Hematopoietic multipotent progenitor cell treated with erythropoietin and hydrocortisone succinate and interleukin-3 and kit ligand, for 4 days (in vitro differentiated cells): ENCODE measurements at regions not wholly inside any gene's neighbourhood (a gene's known extent, or its start where the extent isn't known, plus 50 kb on each side); places are given as distances from the start of the nearest gene placed in this dataset.

ENCODE experiments used
- DNase-seq: peaks from one replicate; pipeline ENCODE4 v3.0.0-alpha.2; 2015

DNA sequence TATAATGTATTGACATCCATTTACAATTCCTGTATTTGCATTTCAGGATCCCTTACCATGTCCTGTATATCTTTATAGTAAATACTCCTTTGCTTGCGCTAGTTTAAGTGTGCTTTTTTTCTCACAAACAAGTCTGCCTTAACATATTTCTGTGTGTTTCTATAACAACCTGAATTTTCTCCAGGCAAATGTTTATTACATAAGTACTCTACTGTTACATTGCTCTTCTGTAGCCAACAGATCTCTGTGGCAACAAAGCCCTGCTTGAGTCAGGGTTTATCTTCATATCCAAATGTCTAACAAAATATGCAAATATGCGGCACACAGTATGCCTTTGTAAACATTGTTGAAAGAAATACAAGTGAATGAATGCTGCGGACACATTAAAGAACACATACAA is 625.5 kb downstream of the TLL1 start:
- no peak for DNase-seq

DNA sequence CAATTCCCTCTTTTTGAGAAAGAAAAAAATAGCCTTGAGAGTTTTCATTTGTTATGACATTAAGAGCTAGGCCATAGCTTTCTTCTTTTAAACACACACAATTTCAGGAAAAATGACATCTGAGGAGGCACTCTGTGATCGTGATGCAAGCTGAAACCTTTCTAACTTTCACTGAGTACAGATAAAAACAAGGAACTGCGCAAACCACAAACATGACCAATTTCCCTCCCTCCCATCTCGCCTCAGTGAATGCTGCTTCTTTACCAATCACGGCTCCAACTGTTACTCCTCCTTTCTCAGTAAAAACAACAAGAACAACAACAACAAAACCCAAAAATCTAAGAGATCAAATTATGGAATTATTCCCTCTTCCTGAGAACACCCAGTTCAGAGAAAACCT is 626.8 kb downstream of the TLL1 start:
- peak; percentile 62 for DNase-seq

DNA sequence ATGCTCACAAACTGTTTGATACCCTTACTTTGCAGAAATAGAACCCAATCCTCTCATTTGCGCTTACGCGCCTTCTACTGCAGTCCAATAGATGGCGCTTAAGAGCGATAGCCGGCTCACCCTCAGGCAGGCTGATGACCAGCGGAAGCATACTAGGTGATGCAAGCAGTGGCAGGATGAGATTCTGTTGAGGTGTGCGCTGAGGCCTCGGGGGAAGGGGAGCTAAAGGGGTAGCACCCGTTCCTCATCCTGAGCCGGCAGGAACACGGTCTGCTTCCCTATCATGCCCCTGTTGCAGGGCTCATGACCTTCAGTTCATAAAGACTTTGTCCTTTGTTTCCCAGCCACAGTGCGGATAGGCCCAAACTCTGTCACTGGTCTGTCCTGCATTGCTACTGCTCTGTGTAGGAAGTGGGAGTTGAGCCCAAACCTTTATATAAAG is 628.9 kb downstream of the TLL1 start:
- DNase-seq: peak; percentile 40

DNA sequence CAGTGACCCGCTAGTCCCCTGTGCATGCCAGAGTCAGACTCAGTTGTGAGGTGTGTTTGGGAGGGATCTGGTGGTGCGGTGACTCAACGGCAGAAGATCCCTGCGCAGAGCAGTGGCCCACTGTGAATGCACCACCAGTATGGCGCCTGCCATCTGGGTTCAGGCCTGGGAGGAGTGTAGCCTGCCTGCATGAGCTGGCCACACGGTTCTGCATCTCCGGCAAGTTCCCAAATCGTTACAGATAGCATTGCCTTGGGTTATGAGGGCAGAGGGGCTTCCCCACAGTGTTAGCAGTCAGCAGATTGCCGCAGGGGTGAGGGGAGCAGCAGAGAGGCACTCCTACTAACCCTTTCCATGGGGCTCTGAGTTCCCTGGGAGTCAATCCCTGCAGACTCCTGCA is 629.6 kb downstream of the TLL1 start:
- no peak for DNase-seq

DNA sequence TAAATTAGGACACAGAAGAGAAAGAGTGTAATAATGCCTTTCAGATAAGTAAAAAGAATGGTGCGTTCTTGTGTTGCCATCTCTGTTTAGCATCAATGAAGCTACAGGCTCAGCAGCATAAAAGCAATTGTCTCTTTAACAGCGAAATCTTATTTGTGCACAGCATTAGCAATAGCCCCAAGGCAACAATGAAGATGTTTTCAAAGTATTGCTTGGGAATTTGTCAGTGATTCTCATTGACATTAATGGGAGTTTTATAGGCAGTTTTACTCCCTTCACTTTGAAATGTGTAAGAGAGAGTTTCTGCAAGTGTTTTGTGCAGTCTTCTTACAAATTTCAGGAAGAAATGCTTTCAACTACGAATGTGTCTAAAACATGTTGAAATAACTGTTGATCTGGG is 633.0 kb downstream of the TLL1 start:
- DNase-seq: no peak

DNA sequence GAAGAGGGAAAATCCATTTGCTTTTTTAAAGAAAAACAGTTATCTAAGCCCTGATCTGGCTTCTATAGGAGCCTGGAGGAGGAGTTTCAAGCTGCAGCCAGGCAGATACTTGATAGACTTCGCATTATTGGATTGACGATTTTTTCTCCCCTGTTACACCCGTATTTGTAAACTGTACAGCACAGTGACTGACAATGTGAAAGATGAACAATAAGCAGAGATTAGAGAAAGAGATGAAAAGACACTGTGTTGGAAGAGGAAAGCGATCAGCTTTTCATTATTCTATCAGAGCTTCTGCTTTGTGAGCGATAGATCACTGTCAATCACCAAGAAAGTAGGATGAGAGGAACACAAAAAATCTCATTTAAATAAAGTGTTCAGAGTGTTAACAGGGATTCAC is 639.2 kb downstream of the TLL1 start:
- no peak for DNase-seq

DNA sequence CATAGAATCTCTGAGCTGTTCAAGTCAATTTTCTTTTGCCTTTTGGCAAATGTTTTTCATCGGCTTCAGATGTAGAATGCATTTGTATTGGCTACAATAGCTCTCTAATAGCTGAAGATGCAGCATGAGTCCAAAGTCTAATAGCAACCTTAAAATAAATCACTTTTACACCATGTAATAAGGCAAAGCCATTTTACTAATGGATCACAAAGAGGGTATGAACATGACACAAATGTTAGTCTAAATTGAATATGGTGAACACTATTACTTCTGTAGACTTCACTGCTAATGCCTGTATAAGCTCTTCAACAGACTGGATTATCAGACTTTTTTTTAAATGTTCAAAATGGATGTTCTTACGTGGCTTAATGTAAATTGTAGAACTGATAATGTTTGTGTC is 645.3 kb downstream of the TLL1 start:
- no peak for DNase-seq

DNA sequence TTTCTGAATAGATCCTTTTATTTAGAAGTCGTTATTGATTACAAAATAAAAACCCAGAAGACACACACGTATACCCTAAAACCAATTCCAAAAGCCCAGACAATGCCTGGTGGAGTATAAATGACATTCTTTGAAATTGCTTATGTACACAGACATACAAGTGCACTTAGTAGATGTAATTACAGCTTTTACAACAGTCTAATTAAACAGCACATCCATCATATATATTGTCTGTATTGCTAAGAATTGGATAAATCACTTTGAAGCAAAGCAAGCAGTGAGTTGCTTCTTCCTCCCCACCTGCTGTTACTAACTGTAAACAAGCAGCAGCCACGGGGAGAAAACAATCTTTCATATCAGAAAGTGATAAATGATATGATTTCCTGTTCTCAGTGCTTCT is 645.7 kb downstream of the TLL1 start:
- no peak for DNase-seq

GRCh38 chr4:166519774-166520173 is 646.7 kb downstream of the TLL1 start:
- DNase-seq: no peak

GRCh38 chr4:166527500-166527899 is 654.5 kb downstream of the TLL1 start:
- no peak for DNase-seq

DNA sequence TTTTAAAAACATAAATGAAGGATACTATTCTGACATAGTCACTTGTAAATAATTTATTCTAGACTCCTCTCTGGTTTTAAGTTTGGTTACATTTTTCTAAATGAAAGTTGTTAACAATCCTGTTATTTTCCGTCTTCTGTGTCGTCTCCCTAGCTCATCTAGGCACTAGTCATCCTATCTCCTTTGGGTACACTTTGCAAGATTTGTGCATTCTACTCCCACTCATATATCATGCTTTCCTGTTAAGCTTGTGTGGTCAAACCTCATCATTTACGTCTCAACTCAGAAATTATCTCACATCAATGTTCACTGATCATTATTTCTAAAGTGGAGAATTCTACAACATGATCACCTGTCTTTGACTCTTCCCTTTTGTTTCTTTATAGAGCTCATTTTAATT is 658.7 kb downstream of the TLL1 start:
- no peak for DNase-seq

GRCh38 chr4:166535865-166536264 is 662.8 kb downstream of the TLL1 start:
- no peak for DNase-seq

GRCh38 chr4:166538491-166539005 is 665.5 kb downstream of the TLL1 start:
- DNase-seq: no peak

GRCh38 chr4:166546009-166546408 is 673.0 kb downstream of the TLL1 start:
- no peak for DNase-seq

DNA sequence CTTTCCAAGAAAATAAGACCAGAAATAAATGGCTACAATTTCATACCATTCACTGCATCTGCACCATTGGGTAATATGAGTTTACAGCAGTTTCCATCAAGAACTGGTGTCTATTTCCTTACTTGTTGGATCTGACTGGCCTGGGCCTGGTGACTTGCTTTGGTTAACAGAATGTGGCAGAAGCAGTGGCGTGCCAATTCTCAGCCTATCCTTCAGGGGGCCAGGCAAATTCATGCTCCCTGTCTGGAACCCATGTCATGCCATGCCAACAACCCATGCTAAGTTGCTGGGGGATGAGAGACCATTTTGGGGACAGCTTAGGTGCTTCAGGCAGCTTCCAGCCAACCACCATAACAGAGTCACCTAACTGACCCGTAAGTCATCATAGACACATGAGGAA is 656.7 kb downstream of the SPOCK3 start:
- no peak for DNase-seq

- no peak for DNase-seq
Observed at GRCh38 chr4:166585491-166585890, 648.8 kb downstream of the SPOCK3 start.

DNA sequence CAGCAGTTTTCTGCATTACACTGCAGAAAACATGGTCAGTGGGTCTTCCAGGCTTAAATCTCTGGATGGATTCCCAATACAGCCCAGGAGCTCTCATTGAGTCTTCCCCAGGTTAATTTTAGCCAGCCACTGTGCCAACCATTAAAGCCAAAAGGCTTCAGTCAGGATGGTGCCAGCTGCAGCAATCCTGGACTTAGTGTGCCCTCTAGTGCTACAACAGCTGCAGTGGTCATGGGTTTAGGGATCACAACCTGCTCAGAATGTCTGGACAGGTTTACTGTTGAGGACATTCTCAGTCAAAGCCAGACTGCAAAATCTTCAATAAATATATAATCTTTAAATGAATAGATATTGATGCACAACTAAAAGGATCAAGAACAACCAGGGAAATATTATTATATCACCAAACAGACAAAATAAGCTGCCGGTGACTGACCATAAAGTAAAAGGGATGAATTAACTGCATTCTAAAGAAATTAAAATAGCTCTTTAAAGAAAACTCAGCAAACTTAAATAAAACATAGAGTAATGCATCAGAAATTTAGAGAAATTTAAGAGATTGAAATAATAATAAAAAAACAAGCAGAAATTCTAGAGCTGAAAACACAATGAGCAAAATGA is 639.9 kb downstream of the SPOCK3 start:
- DNase-seq: peak; percentile 67

GRCh38 chr4:166600264-166600663 is 634.0 kb downstream of the SPOCK3 start:
- DNase-seq: no peak

DNA sequence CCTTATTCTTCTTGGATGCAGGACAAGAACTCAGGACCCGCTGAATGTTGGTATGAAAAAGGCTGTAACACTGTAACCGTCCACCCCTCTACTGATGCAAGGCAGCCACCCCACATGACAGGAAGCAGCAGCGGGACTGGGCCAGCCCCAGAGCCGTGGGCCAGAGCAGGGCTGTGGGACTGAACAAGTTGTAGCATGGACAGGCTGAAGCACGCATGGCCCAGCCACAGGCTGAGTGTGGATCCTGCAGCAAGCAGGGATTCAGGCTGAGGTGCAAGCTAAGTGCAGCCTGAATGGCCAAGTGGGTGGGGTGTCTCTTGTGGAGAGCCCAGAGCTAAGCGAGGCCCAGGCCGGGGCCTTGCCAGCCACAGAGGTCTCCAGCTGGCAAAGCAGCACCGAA is 632.2 kb downstream of the SPOCK3 start:
- DNase-seq: no peak

DNA sequence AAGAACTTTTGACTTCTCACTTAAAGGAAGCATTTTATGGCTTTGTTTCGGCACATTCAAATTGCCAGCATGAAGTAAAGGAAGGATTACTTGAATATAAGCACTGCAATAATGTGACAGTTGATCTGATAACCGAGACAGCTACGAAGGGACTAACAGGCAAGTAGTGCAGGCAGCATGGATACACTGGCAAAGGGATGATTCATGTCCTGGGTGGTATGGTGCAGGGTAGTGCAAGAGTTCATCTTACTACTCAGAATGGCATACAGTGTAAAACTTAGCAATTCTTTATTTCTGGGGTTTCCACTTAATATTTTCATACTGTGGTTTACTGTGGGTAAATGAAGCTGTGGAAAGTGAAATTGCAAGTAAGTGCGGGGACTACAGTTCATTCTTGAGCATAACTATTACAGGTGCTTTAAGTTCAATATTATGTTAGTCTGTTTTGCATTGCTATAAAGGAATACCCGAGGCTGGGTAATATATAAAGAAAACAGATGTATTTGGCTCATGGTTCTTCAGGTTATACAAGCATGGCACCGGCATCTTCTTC is 611.8 kb downstream of the SPOCK3 start:
- no peak for DNase-seq

- no peak for DNase-seq
Observed at GRCh38 chr4:166625018-166625637, 609.2 kb downstream of the SPOCK3 start.

- no peak for DNase-seq
Observed at GRCh38 chr4:166628454-166628853, 605.8 kb downstream of the SPOCK3 start.

GRCh38 chr4:166635367-166635766 is 598.9 kb downstream of the SPOCK3 start:
- no peak for DNase-seq

DNA sequence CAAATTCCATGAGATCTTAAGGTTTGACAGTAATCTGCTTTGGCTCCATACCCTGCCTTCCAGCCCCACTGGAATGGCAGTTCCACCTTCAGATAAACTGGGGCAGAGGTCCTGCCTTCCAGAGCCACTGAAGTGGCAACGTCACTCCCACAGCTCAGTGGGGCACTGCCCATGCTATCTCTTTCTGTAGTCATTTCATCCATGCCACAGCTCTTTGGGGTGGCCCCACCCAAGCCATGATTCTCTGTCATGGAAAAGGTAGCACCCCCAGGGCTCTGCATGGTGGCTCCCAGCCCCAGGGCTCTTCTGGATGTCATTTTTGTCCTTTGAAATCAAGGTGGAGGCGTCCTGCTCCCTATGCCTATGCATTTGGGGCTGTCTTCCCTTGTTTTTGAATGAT is 596.5 kb downstream of the SPOCK3 start:
- no peak for DNase-seq

DNA sequence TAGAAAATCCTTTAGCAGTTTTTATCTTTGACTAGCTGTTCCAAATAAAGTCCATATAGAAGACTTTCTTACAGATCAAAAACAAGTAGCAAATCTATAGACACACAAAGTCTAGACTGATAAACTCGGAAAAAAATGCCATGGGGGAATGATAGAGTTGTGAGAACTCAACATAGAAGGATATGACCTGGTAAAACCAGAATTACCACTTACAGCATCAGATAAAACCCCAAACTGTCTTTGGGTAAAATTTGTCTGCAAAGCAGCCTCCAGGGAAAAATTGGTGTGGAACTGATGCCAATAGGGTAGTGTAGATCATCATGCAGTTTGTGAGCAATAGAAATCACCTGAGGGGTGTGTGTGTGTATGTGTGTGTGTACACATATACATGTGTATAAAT is 579.1 kb downstream of the SPOCK3 start:
- no peak for DNase-seq
